ENCODE measurements at regions not wholly inside any gene's neighbourhood (a gene's known extent, or its start where the extent isn't known, plus 50 kb on each side); places are given as distances from the start of the nearest gene placed in this dataset.

GRCh38 chr1:234708700-234709395 lies 98.9 kb upstream of the IRF2BP2 start:
- Histone ChIP-seq H3K4me2 (ENCODE audit: low read length) (no peak overlapping the region), H4K20me1 (ENCODE audit: insufficient read depth, low read length) (no peaks in the 10 kb centered on the region), H3K27me3 (ENCODE audit: insufficient read depth, low read length) (no peaks in the 10 kb centered on the region)

GRCh38 chr1:234707641-234708040 lies 97.7 kb upstream of the IRF2BP2 start:
- Histone ChIP-seq H3K27me3 (ENCODE audit: insufficient read depth, low read length) (no peaks in the 10 kb centered on the region), H3K4me3 (ENCODE audit: low read depth, low read length, poor library complexity, severe bottlenecking) (no peak overlapping the region), H3F3A (ENCODE audit: insufficient read depth, low read length) (no peaks in the 10 kb centered on the region), H3K4me1 (ENCODE audit: insufficient read depth, low read length, severe bottlenecking) (no peaks in the 10 kb centered on the region), H2AFZ (ENCODE audit: low read length) (no peak overlapping the region), H3K27ac (ENCODE audit: low read depth, low read length, poor library complexity, severe bottlenecking) (no peak overlapping the region), H3K36me3 (ENCODE audit: insufficient read depth, low read length) (no peaks in the 10 kb centered on the region; the same call in 1 of the 2 replicates), H3K9ac (ENCODE audit: low read length) (no peak overlapping the region), H3K79me2 (ENCODE audit: insufficient read depth, low read length) (no peaks in the 10 kb centered on the region), H4K20me1 (ENCODE audit: insufficient read depth, low read length) (no peaks in the 10 kb centered on the region), H3K4me2 (ENCODE audit: low read length) (no peak overlapping the region), H3K9me3 (ENCODE audit: low read length) (no peaks in the 10 kb centered on the region), H3K9me2 (ENCODE audit: low read depth, low read length) (no peaks in the 10 kb centered on the region)
- TF ChIP-seq EZH2 (IDR thresholded peaks at IDR 0.05; ENCODE audit: borderline replicate concordance, low read length) (no peak), CTCF (IDR thresholded peaks at IDR 0.05; ENCODE audit: low read length) (no peak)

More at GRCh38 chr1:234708700-234709395, 98.9 kb upstream of the IRF2BP2 start:
- no peak overlapping the region for H3K27ac ChIP-seq (ENCODE audit: low read depth, low read length, poor library complexity, severe bottlenecking)
- no peak overlapping the region for H3K9ac ChIP-seq (ENCODE audit: low read length)
- no peak for TF ChIP-seq CTCF (IDR thresholded peaks at IDR 0.05; ENCODE audit: low read length)
- no peak for TF ChIP-seq EZH2 (IDR thresholded peaks at IDR 0.05; ENCODE audit: borderline replicate concordance, low read length)
- H3K9me2 ChIP-seq (ENCODE audit: low read depth, low read length): no peaks in the 10 kb centered on the region
- no peaks in the 10 kb centered on the region for H3K9me3 ChIP-seq (ENCODE audit: low read length)
- no peaks in the 10 kb centered on the region for H3F3A ChIP-seq (ENCODE audit: insufficient read depth, low read length)
- H3K4me1 ChIP-seq (ENCODE audit: insufficient read depth, low read length, severe bottlenecking): no peaks in the 10 kb centered on the region
- no peak overlapping the region for H3K4me3 ChIP-seq (ENCODE audit: low read depth, low read length, poor library complexity, severe bottlenecking)
- peak overlapping the region; percentile 91 for H2AFZ ChIP-seq (ENCODE audit: low read length)
- no peaks in the 10 kb centered on the region for H3K79me2 ChIP-seq (ENCODE audit: insufficient read depth, low read length)
- no peaks in the 10 kb centered on the region; the same call in 1 of the 2 replicates for H3K36me3 ChIP-seq (ENCODE audit: insufficient read depth, low read length)

- no peak overlapping the region for H3K4me3 ChIP-seq (ENCODE audit: low read depth, low read length, poor library complexity, severe bottlenecking)
- no peak for TF ChIP-seq EZH2 (IDR thresholded peaks at IDR 0.05; ENCODE audit: borderline replicate concordance, low read length)
- no peak for TF ChIP-seq CTCF (IDR thresholded peaks at IDR 0.05; ENCODE audit: low read length)
- no peaks in the 10 kb centered on the region for H3K27me3 ChIP-seq (ENCODE audit: insufficient read depth, low read length)
- no peaks in the 10 kb centered on the region for H3F3A ChIP-seq (ENCODE audit: insufficient read depth, low read length)
- H3K27ac ChIP-seq (ENCODE audit: low read depth, low read length, poor library complexity, severe bottlenecking): no peak overlapping the region
- no peaks in the 10 kb centered on the region; the same call in 1 of the 2 replicates for H3K36me3 ChIP-seq (ENCODE audit: insufficient read depth, low read length)
- H2AFZ ChIP-seq (ENCODE audit: low read length): no peak overlapping the region
- H3K9me3 ChIP-seq (ENCODE audit: low read length): no peaks in the 10 kb centered on the region
- no peaks in the 10 kb centered on the region for H4K20me1 ChIP-seq (ENCODE audit: insufficient read depth, low read length)
- H3K4me2 ChIP-seq (ENCODE audit: low read length): no peak overlapping the region
- no peak overlapping the region for H3K9ac ChIP-seq (ENCODE audit: low read length)
- H3K9me2 ChIP-seq (ENCODE audit: low read depth, low read length): no peaks in the 10 kb centered on the region
- H3K4me1 ChIP-seq (ENCODE audit: insufficient read depth, low read length, severe bottlenecking): no peaks in the 10 kb centered on the region
- H3K79me2 ChIP-seq (ENCODE audit: insufficient read depth, low read length): no peaks in the 10 kb centered on the region
Observed at GRCh38 chr1:234706931-234707330, 97.0 kb upstream of the IRF2BP2 start.
